Esophagus squamous epithelium (tissue), 5 donors: ENCODE measurements at regions not wholly inside any gene's neighbourhood (a gene's known extent, or its start where the extent isn't known, plus 50 kb on each side); places are given as distances from the start of the nearest gene placed in this dataset.
"Not testable (repeated sequence)": the region's sequence is repeated elsewhere in the genome, so short reads cannot be mapped to it uniquely, and the experiment has no call there.

Experiments used
- DNase-seq: peaks from one replicate; lab custom pipeline; 2025; lab: John Stamatoyannopoulos, UW
- H3K27ac ChIP-seq, 4 donors: fragments of 200-600 bp; sonication (generic); one replicate each; pipeline ENCODE4 v1.5.1; 2016 to 2019; ENCODE audit warnings: mild to moderate bottlenecking in 1 of 4
- H3K27me3 ChIP-seq, 4 donors: fragments of 200-600 bp; sonication (generic); 1 replicate in 3 of 4; 2 replicates in 1 of 4; pipeline versions ENCODE4 v1.5.1 to v1.6.0; 2017 to 2021; ENCODE audit warnings: antibody characterized with exemption in 1 of 4
- H3K36me3 ChIP-seq, 3 donors: fragments of 200-600 bp; sonication (generic); one replicate each; pipeline ENCODE4 v1.5.1; 2016 to 2019
- H3K4me1 ChIP-seq, 3 donors: fragments of 200-600 bp; sonication (generic); one replicate each; pipeline ENCODE4 v1.5.1; 2017 to 2019
- H3K4me3 ChIP-seq, 4 donors: fragments of 200-600 bp; sonication (generic); 1 replicate in 3 of 4; 2 replicates in 1 of 4; pipeline ENCODE4 v1.5.1; 2016 to 2019; ENCODE audit warnings: mild to moderate bottlenecking in 2 of 4, moderate library complexity in 1 of 4
- H3K9me3 ChIP-seq, 3 donors: fragments of 200-600 bp; sonication (generic); one replicate each; pipeline ENCODE4 v1.5.1; 2016 to 2019
- CTCF ChIP-seq, 6 experiments: fragments of 450-650 bp in 4 of 6; fragments of 200-600 bp in 2 of 6; sonication (generic) in 2 of 6; IDR thresholded peaks; one replicate each; pipeline ENCODE4 v1.5.1; 2016 to 2019; ENCODE audit warnings: antibody characterized with exemption in 6 of 6, mild to moderate bottlenecking in 4 of 6, moderate library complexity in 4 of 6
- POLR2A ChIP-seq, 4 donors: fragments of 450-650 bp; IDR thresholded peaks; one replicate each; pipeline ENCODE4 v1.6.1; 2017; ENCODE audit warnings: antibody characterized with exemption in 4 of 4, mild to moderate bottlenecking in 4 of 4, moderate library complexity in 3 of 4
- WGBS, 2 donors: methylation state at CpG; one replicate each; pipeline ENCODE4 v1.1.5; 2018; 5-methylcytosine and 5-hydroxymethylcytosine counted together
- intact Hi-C: fragments of 100-400 bp; cut with DNase I; formaldehyde crosslinking; loops from one replicate; pipeline ENCODE4 v1.15.0; 2022
- donor health status: DM: yes; HTN: yes; CAD: no.

DNA sequence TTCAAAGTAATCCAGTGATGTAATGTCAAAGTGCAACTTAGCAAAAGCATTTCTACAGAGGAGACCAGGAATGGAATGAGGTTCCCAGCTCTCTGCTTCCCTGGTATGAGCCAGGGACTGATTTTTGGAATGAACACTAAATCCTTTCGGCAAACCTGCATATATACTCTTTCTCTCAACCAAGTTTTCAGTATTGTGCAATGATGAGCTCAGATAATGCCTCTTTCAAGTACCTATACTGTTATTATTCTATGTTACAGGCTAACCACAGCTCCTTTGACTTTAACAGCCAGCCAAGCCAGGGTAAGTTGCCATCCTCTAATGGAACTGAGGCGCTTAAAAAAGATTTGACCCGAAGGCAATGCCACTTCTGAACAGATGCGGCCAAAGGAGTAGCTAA lies 104.9 kb upstream of the FSCB start:
- H3K36me3 ChIP-seq: no peaks in the 10 kb centered on the region
- no peak overlapping the region for H3K4me3 ChIP-seq
- no peaks in the 10 kb centered on the region for H3K27me3 ChIP-seq
- TF ChIP-seq CTCF (IDR thresholded peaks at IDR 0.05) (no peak), POLR2A (IDR thresholded peaks at IDR 0.05) (no peak)
- no peak for DNase-seq
- no peaks in the 10 kb centered on the region for H3K4me1 ChIP-seq
- H3K9me3 ChIP-seq: no peaks in the 10 kb centered on the region
- intact Hi-C loops: no loop called here
- no peak overlapping the region for H3K27ac ChIP-seq
- WGBS, 2 donors: 65 to 74% methylated on average over 4 of the region's 4 CpGs

GRCh38 chr14:44609876-44610510 lies 102.9 kb upstream of the FSCB start:
- intact Hi-C loops: no loop called here
- Histone ChIP-seq H3K4me1 (no peaks in the 10 kb centered on the region), H3K27me3 (no peaks in the 10 kb centered on the region), H3K9me3 (no peaks in the 10 kb centered on the region), H3K36me3 (no peaks in the 10 kb centered on the region), H3K27ac (no peak overlapping the region), H3K4me3 (no peak overlapping the region)
- TF ChIP-seq CTCF (IDR thresholded peaks at IDR 0.05) (no peak), POLR2A (IDR thresholded peaks at IDR 0.05) (no peak)
- no peak for DNase-seq
- 48 to 68% methylated on average over 5 of the region's 5 CpGs for WGBS, 2 donors

- no peaks in the 10 kb centered on the region for H3K4me1 ChIP-seq
- no peaks in the 10 kb centered on the region for H3K36me3 ChIP-seq
- 56 to 73% methylated on average over 1 of the region's 1 CpG for WGBS, 2 donors
- no peak for DNase-seq
- intact Hi-C loops: no loop called here
- TF ChIP-seq CTCF (IDR thresholded peaks at IDR 0.05) (no peak), POLR2A (IDR thresholded peaks at IDR 0.05) (no peak)
- H3K27me3 ChIP-seq: no peaks in the 10 kb centered on the region
- no peak overlapping the region for H3K27ac ChIP-seq
- H3K4me3 ChIP-seq: no peak overlapping the region
- H3K9me3 ChIP-seq: no peaks in the 10 kb centered on the region
Observed at GRCh38 chr14:44609201-44609600, 102.1 kb upstream of the FSCB start.

DNA sequence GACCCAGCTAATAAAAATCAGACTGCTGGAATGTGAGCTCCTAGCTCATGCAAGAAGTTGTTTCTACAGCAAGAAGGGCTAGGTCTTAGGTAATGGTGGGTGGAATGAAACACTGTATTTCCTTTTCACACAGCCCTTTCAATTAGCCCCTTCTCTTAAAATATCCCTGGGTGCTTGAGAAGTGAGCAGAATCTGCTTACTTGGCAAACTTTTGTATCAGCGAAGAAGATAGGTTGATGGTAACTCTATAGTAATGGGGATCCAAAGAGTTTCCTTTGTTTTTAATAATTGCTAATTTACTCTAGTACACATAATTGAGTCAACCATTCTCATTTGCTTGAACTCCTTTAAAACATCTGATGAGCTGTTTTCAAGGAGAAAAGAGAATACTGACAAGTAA lies 100.6 kb upstream of the FSCB start:
- Histone ChIP-seq H3K36me3 (no peaks in the 10 kb centered on the region), H3K27me3 (no peaks in the 10 kb centered on the region), H3K27ac (no peak overlapping the region), H3K9me3 (no peaks in the 10 kb centered on the region), H3K4me1 (no peaks in the 10 kb centered on the region), H3K4me3 (no peak overlapping the region)
- WGBS, 2 donors: 91 to 100% methylated on average over 1 of the region's 1 CpG
- no peak for DNase-seq
- intact Hi-C loops: no loop called here
- TF ChIP-seq CTCF (IDR thresholded peaks at IDR 0.05) (no peak), POLR2A (IDR thresholded peaks at IDR 0.05) (no peak)

DNA sequence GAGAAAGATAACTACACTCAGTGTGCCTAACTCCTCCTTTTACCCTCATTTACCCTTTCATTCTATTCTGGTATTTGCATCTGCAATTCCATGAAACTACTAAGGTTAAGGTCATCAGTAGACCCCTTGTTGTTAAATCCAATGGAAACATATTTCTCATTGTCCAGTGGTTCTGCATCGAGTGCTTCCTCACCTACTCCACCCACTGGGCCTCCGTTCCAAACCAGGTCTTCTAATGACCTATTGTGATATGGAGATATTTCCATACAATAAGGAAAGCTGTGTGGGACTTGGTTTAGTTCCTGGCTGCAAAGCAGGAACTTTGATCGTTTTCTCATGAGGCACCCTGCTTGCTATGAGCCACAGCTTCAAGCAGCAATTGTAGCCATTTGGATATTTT lies 99.5 kb upstream of the FSCB start:
- DNase-seq: no peak
- no peak overlapping the region for H3K27ac ChIP-seq
- no peak overlapping the region for H3K4me3 ChIP-seq
- H3K4me1 ChIP-seq: no peaks in the 10 kb centered on the region
- intact Hi-C loops: no loop called here
- WGBS, 2 donors: 69 to 76% methylated on average over 3 of the region's 3 CpGs
- no peaks in the 10 kb centered on the region for H3K36me3 ChIP-seq
- no peak for TF ChIP-seq POLR2A (IDR thresholded peaks at IDR 0.05)
- no peak for TF ChIP-seq CTCF (IDR thresholded peaks at IDR 0.05)
- no peaks in the 10 kb centered on the region for H3K27me3 ChIP-seq
- no peaks in the 10 kb centered on the region for H3K9me3 ChIP-seq

DNA sequence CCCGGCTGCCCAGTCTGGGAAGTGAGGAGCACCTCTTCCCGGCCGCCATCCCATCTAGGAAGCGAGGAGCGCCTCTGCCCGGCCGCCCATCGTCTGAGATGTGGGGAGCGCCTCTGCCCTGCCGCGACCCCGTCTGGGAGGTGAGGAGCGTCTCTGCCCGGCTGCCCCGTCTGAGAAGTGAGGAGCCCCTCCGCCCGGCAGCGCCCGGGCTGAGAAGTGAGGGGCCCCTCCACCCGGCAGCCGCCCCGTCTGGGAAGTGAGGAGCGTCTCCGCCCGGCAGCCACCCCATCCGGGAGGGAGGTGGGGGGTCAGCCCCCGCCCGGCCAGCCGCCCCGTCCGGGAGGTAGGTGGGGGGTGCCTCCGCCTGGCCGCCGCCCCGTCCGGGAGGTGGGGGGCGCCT lies 94.2 kb upstream of the FSCB start:
- intact Hi-C loops, H3K36me3 ChIP-seq, H3K4me3 ChIP-seq, DNase-seq, H3K27me3 ChIP-seq, H3K4me1 ChIP-seq, H3K27ac ChIP-seq, H3K9me3 ChIP-seq: not testable (repeated sequence)
- WGBS, 2 donors: no CpG with 5 or more reads among the region's 37 CpGs
